ENCODE measurements at regions not wholly inside any gene's neighbourhood (a gene's known extent, or its start where the extent isn't known, plus 50 kb on each side); places are given as distances from the start of the nearest gene placed in this dataset.

GRCh38 chr6:155523821-155524651 lies 68.4 kb upstream of the NOX3 start:
- DNase-seq (ENCODE audit: low read depth): no peak

- DNase-seq (ENCODE audit: low read depth): no peak
Measured at GRCh38 chr6:155521719-155522118, 66.1 kb upstream of the NOX3 start.

- DNase-seq (ENCODE audit: low read depth): no peak
Measured at GRCh38 chr6:155520078-155520477, 64.4 kb upstream of the NOX3 start.

GRCh38 chr6:155519176-155519738 lies 63.6 kb upstream of the NOX3 start:
- no peak for DNase-seq (ENCODE audit: low read depth)

GRCh38 chr6:155517294-155517693 lies 61.7 kb upstream of the NOX3 start:
- no peak for DNase-seq (ENCODE audit: low read depth)

GRCh38 chr6:155510879-155511278 lies 55.2 kb upstream of the NOX3 start:
- no peak for DNase-seq (ENCODE audit: low read depth)

- no peak for DNase-seq (ENCODE audit: low read depth)
Measured at GRCh38 chr6:155509743-155510475, 54.3 kb upstream of the NOX3 start.

- no peak for DNase-seq (ENCODE audit: low read depth)
Measured at GRCh38 chr6:155505608-155505989, 50.0 kb upstream of the NOX3 start.

All from stimulated activated CD8-positive, alpha-beta memory T cell treated with anti-CD3 and anti-CD28 coated beads, Interleukin-15, amount 100 ng/mL, for 24 hours (primary cell).